WTC11 (cell line): ENCODE measurements at regions not wholly inside any gene's neighbourhood (a gene's known extent, or its start where the extent isn't known, plus 50 kb on each side); places are given as distances from the start of the nearest gene placed in this dataset.

Experiments
- ATF2 ChIP-seq: sonication (generic); formaldehyde crosslinking; IDR thresholded peaks from 2 replicates; pipeline ENCODE4 v1.8.1; 2022; ENCODE audit warnings: low read depth, missing genetic modification reagents, borderline replicate concordance
- ATF3 ChIP-seq: sonication (generic); formaldehyde crosslinking; conservative IDR thresholded peaks from 2 replicates; pipeline ENCODE4 v1.8.1; 2022; ENCODE audit warnings: mild to moderate bottlenecking, missing genetic modification reagents
- CTCF ChIP-seq: fragments of 200-600 bp; IDR thresholded peaks from 2 replicates; pipeline ENCODE4 v1.8.0; 2022; ENCODE audit warnings: antibody characterized with exemption
- E2F4 ChIP-seq: sonication (generic); formaldehyde crosslinking; IDR thresholded peaks from 2 replicates; pipeline ENCODE4 v1.8.1; 2022; ENCODE audit warnings: low read depth, mild to moderate bottlenecking, moderate library complexity, missing genetic modification reagents, borderline replicate concordance
- EMX1 ChIP-seq: fragments of 250-450 bp; sonication (Bioruptor Pico); IDR thresholded peaks from 2 replicates; pipeline ENCODE4 v1.8.0; 2021; ENCODE audit warnings: mild to moderate bottlenecking
- FOXP1 ChIP-seq: sonication (generic); formaldehyde crosslinking; IDR thresholded peaks from 2 replicates; pipeline ENCODE4 v1.8.0; 2022; ENCODE audit warnings: missing genetic modification reagents, mild to moderate bottlenecking, moderate library complexity, borderline replicate concordance
- HMGXB4 ChIP-seq: sonication (generic); formaldehyde crosslinking; IDR thresholded peaks from 2 replicates; pipeline ENCODE4 v1.8.1; 2023; ENCODE audit warnings: mild to moderate bottlenecking, moderate library complexity, missing genetic modification reagents
- JUN ChIP-seq: sonication (generic); formaldehyde crosslinking; IDR thresholded peaks from 2 replicates; pipeline ENCODE4 v1.8.0; 2023; ENCODE audit warnings: mild to moderate bottlenecking, missing genetic modification reagents
- PREB ChIP-seq: sonication (generic); formaldehyde crosslinking; IDR thresholded peaks from 2 replicates; pipeline ENCODE4 v1.8.1; 2022; ENCODE audit warnings: mild to moderate bottlenecking, missing genetic modification reagents, moderate library complexity, borderline replicate concordance
- TEAD1 ChIP-seq: sonication (generic); formaldehyde crosslinking; IDR thresholded peaks from 2 replicates; pipeline ENCODE4 v1.8.0; 2022; ENCODE audit warnings: mild to moderate bottlenecking, missing genetic modification reagents
- TP53 ChIP-seq: sonication (generic); formaldehyde crosslinking; IDR thresholded peaks from 2 replicates; pipeline ENCODE4 v1.8.1; 2023; ENCODE audit warnings: mild to moderate bottlenecking, missing genetic modification reagents
- USF2 ChIP-seq: sonication (generic); formaldehyde crosslinking; IDR thresholded peaks from 2 replicates; pipeline ENCODE4 v1.8.1; 2023; ENCODE audit warnings: mild to moderate bottlenecking, missing genetic modification reagents, moderate library complexity
- ZNF263 ChIP-seq: sonication (generic); formaldehyde crosslinking; IDR thresholded peaks from 2 replicates; pipeline ENCODE4 v1.8.1; 2022; ENCODE audit warnings: low read depth, mild to moderate bottlenecking, moderate library complexity, missing genetic modification reagents

GRCh38 chr16:85453703-85454102 lies 159.4 kb upstream of the GSE1 start:
- TF ChIP-seq CTCF = no peak
- no peak for TF ChIP-seq ATF3 (CRISPR knock-in tag)
- TF ChIP-seq PREB (CRISPR knock-in tag) = no peak
- no peak for TF ChIP-seq HMGXB4
- no peak for TF ChIP-seq TP53 (CRISPR knock-in tag)
- TF ChIP-seq ZNF263 (CRISPR knock-in tag) = no peak
- TF ChIP-seq JUN (CRISPR knock-in tag) = no peak
- no peak for TF ChIP-seq ATF2 (CRISPR knock-in tag)
- TF ChIP-seq USF2 (CRISPR knock-in tag) = no peak
- TF ChIP-seq EMX1 (CRISPR knock-in tag) = no peak
- TF ChIP-seq FOXP1 (CRISPR knock-in tag) = no peak
- no peak for TF ChIP-seq E2F4
- TF ChIP-seq TEAD1 = no peak
